ENCODE measurements at regions not wholly inside any gene's neighbourhood (a gene's known extent, or its start where the extent isn't known, plus 50 kb on each side); places are given as distances from the start of the nearest gene placed in this dataset.

DNA sequence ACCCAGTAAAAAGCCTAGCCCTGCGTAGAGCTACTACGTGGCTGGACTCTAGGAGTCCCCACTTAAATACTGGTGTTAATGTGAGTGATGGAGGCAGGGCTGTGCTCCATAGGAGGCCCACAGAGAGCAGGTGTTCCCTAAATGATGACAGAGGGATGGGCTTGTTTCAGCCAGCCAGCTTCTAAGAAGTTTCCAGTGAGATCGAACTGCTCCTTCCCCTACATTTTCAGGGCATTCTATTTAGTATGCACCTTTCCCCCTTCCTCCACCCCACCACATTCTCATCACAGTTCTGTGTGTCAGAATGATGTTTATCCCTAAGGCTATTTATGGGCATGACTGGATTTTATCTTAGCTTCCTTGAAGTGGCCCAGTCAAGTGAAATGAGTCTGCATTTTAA lies 213.0 kb downstream of the TRIB2 start:
- DNase-seq = no peak
- no peak for TF ChIP-seq POLR2A (IDR thresholded peaks at IDR 0.05)
- TF ChIP-seq, protein P1, sequence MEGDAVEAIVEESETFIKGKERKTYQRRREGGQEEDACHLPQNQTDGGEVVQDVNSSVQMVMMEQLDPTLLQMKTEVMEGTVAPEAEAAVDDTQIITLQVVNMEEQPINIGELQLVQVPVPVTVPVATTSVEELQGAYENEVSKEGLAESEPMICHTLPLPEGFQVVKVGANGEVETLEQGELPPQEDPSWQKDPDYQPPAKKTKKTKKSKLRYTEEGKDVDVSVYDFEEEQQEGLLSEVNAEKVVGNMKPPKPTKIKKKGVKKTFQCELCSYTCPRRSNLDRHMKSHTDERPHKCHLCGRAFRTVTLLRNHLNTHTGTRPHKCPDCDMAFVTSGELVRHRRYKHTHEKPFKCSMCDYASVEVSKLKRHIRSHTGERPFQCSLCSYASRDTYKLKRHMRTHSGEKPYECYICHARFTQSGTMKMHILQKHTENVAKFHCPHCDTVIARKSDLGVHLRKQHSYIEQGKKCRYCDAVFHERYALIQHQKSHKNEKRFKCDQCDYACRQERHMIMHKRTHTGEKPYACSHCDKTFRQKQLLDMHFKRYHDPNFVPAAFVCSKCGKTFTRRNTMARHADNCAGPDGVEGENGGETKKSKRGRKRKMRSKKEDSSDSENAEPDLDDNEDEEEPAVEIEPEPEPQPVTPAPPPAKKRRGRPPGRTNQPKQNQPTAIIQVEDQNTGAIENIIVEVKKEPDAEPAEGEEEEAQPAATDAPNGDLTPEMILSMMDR (IDR thresholded peaks at IDR 0.05 in 4 of 5, conservative IDR thresholded peaks at IDR 0.05 in 1 of 5) = no peak
- in situ Hi-C loops (cut with MboI; ENCODE audit: low sequenced_read_pairs in 4 of 4) = loop anchor here in 3 of 4 donors (10.0 kb wide), 1 partner anchor 215 kb away; the partner anchor contains the start of gene TRIB2 (in 3 of the 3)
- intact Hi-C loops (cut with DNase I; ENCODE audit: low total_unique reads) = loop anchor here (5.0 to 10.0 kb wide), 2 partner anchors 73 to 1065 kb away; no protein-coding TSS in a partner anchor
- H3K4me1 ChIP-seq = peaks cover 0 to 4% of the 10 kb centered on the region in 2 donors
- no peaks in the 10 kb centered on the region for H3K9me3 ChIP-seq
- no peaks in the 10 kb centered on the region for H3K27me3 ChIP-seq
- no peak overlapping the region for H3K4me3 ChIP-seq
- no peak for ATAC-seq
- H3K36me3 ChIP-seq = no peaks in the 10 kb centered on the region
- peak overlapping the region; percentile 20 to 47 (median 42) for H3K27ac ChIP-seq

DNA sequence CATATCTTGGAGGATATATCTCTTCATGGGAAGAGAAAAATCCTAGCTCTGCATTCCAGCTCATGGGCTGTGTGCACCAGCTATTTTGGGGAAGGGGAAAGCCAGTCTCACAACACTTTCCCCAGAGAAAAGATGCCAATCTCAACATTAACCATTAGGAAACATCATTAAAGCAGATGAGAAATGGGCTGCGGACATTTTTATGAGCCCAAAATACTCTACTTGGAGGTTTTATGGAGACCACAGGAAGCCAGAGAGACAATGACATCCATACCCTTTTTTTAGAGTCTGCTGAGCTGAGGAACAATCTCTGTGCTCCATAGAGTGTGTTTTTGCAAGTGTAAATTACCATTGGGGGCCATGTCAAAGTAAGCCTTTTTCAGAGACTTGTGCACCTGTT lies 213.7 kb downstream of the TRIB2 start:
- DNase-seq (no peak), ATAC-seq (no peak)
- peaks cover 0 to 4% of the 10 kb centered on the region in 2 donors for H3K4me1 ChIP-seq
- in situ Hi-C loops (cut with MboI; ENCODE audit: low sequenced_read_pairs in 4 of 4) (loop anchor here in 1 of 4 donors (10.0 kb wide), 1 partner anchor 216 kb away; the partner anchor contains the start of gene TRIB2), intact Hi-C loops (cut with DNase I; ENCODE audit: low total_unique reads) (loop anchor here (5.0 to 10.0 kb wide), 2 partner anchors 72 to 1066 kb away; no protein-coding TSS in a partner anchor)
- H3K9me3 ChIP-seq = no peaks in the 10 kb centered on the region
- H3K4me3 ChIP-seq = no peak overlapping the region
- H3K27ac ChIP-seq = peak overlapping the region in 2 of 4 donors; percentile 41 to 47
- TF ChIP-seq, protein P1 (IDR thresholded peaks at IDR 0.05 in 4 of 5, conservative IDR thresholded peaks at IDR 0.05 in 1 of 5) = no peak
- TF ChIP-seq POLR2A (IDR thresholded peaks at IDR 0.05) = no peak
- H3K36me3 ChIP-seq = no peaks in the 10 kb centered on the region
- H3K27me3 ChIP-seq = no peaks in the 10 kb centered on the region

- H3K36me3 ChIP-seq = no peaks in the 10 kb centered on the region
- no peak for DNase-seq
- no peaks in the 10 kb centered on the region for H3K27me3 ChIP-seq
- H3K9me3 ChIP-seq = no peaks in the 10 kb centered on the region
- no peak for TF ChIP-seq POLR2A (IDR thresholded peaks at IDR 0.05)
- TF ChIP-seq, protein P1 (IDR thresholded peaks at IDR 0.05 in 4 of 5, conservative IDR thresholded peaks at IDR 0.05 in 1 of 5) = peak; percentile 62 to 88 (median 73)
- H3K27ac ChIP-seq = no peak overlapping the region
- intact Hi-C loops (cut with DNase I; ENCODE audit: low total_unique reads) = loop anchor here (1.0 to 10.0 kb wide), 3 partner anchors 71 to 1067 kb away; partner anchors contain the start of gene TRIB2
- peaks cover 0 to 4% of the 10 kb centered on the region in 2 donors for H3K4me1 ChIP-seq
- in situ Hi-C loops (cut with MboI; ENCODE audit: low sequenced_read_pairs in 4 of 4) = loop anchor here in 1 of 4 donors (10.0 kb wide), 1 partner anchor 217 kb away; the partner anchor contains the start of gene TRIB2
- ATAC-seq = peak; percentile 66 to 76
- H3K4me3 ChIP-seq = no peak overlapping the region
Observed at GRCh38 chr2:12931186-12931844, 214.6 kb downstream of the TRIB2 start.

DNA sequence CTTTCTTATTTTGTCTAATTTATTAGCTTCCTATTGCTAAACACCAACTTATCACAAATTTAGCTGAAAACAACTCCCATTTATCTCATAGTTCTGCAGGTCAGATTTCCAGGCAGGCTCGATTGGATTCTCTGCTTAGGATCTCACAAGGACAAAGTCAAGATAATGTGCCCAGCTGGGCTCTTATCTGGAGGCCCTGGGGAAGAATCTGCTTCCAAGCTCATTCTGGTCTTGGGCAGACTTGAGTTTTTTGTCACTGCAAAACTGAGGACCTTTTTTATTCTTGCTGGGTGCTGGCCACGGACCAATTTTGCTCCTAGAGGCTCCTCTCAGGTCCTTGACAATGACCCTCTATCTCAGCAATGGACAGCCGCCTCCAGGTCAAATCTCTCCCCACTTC lies 215.5 kb downstream of the TRIB2 start:
- Histone ChIP-seq H3K36me3 (no peaks in the 10 kb centered on the region), H3K4me1 (peaks cover 0 to 4% of the 10 kb centered on the region in 2 donors), H3K27me3 (no peaks in the 10 kb centered on the region), H3K27ac (no peak overlapping the region), H3K9me3 (no peaks in the 10 kb centered on the region), H3K4me3 (no peak overlapping the region)
- in situ Hi-C loops (cut with MboI; ENCODE audit: low sequenced_read_pairs in 4 of 4) = loop anchor here in 1 of 4 donors (10.0 kb wide), 1 partner anchor 217 kb away; the partner anchor contains the start of gene TRIB2
- DNase-seq (no peak), ATAC-seq (no peak)
- intact Hi-C loops (cut with DNase I; ENCODE audit: low total_unique reads) = loop anchor here (5.0 to 10.0 kb wide), 2 partner anchors 70 to 1067 kb away; no protein-coding TSS in a partner anchor
- TF ChIP-seq POLR2A (IDR thresholded peaks at IDR 0.05) = no peak
- TF ChIP-seq, protein P1 (IDR thresholded peaks at IDR 0.05 in 4 of 5, conservative IDR thresholded peaks at IDR 0.05 in 1 of 5) = no peak

Data from gastrocnemius medialis (tissue), 4 donors.